Keratinocyte (primary cell): ENCODE measurements at regions not wholly inside any gene's neighbourhood (a gene's known extent, or its start where the extent isn't known, plus 50 kb on each side); places are given as distances from the start of the nearest gene placed in this dataset.

Source experiments
- CTCF ChIP-seq, 3 experiments: IDR thresholded peaks in 1 of 3; conservative IDR thresholded peaks in 1 of 3; optimal IDR thresholded peaks in 1 of 3; 2 replicates in 2 of 3; 3 replicates in 1 of 3; pipeline versions ENCODE3 to v1.5.1; 2011; ENCODE audit warnings: low read length in 3 of 3, mild to moderate bottlenecking in 3 of 3, moderate library complexity in 2 of 3, control low read depth in 1 of 3, inconsistent platforms in 1 of 3; ENCODE audit not compliant: insufficient read depth in 2 of 3; ENCODE audit errors: extremely low read depth in 1 of 3
- EZH2 ChIP-seq: IDR thresholded peaks from one replicate; pipeline ENCODE4 v1.6.1; 2012; ENCODE audit warnings: inconsistent platforms, mild to moderate bottlenecking, low read length, moderate library complexity

DNA sequence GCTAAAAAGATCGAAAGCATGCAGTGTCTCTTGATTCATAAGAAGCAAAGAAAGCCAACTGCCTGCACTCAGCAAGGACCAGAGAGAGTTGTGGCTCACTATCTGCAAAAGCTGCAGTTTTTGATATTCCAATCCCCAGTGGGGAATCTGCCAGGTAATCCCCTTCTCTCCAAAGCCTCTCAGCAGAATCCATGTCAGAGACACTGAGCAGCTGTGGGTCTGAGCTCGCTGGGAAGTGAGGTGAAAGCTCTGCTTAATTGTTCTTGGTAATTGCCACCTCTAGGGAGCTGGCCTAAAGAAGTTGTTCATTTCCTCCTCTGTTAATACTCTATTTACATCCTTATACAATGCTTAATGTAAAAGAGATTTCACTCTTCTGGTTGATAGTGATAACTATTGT is 261.3 kb upstream of the LRRC4C start:
- TF ChIP-seq CTCF (optimal IDR thresholded peaks at IDR 0.05 in 1 of 3, IDR thresholded peaks at IDR 0.05 in 1 of 3, conservative IDR thresholded peaks at IDR 0.05 in 1 of 3; ENCODE audit: extremely low read depth in 1 of 3, insufficient read depth in 2 of 3, low read length in 3 of 3) = no peak
- no peak for TF ChIP-seq EZH2
